ENCODE measurements at regions not wholly inside any gene's neighbourhood (a gene's known extent, or its start where the extent isn't known, plus 50 kb on each side); places are given as distances from the start of the nearest gene placed in this dataset.

- TF ChIP-seq CTCF (IDR thresholded peaks at IDR 0.05) (no peak), POLR2A (IDR thresholded peaks at IDR 0.05; ENCODE audit: low read length) (no peak), USF2 (IDR thresholded peaks at IDR 0.05) (no peak), EP300 (IDR thresholded peaks at IDR 0.05) (no peak), RAD21 (conservative IDR thresholded peaks at IDR 0.05 in 1 of 2, IDR thresholded peaks at IDR 0.05 in 1 of 2) (no peak), BHLHE40 (IDR thresholded peaks at IDR 0.05; ENCODE audit: low read depth, low read length) (no peak), MAFK (IDR thresholded peaks at IDR 0.05; ENCODE audit: partially characterized antibody) (no peak), ATOH8 (CRISPR knock-in tag; IDR thresholded peaks at IDR 0.05; ENCODE audit: low read depth) (no peak), MAX (IDR thresholded peaks at IDR 0.05) (no peak)
Observed at GRCh38 chr21:23792300-23792699, 1815.0 kb downstream of the MRPL39 start.

All from A549 (cell line).